IPS DF 6.9 (cell line): ENCODE measurements at regions not wholly inside any gene's neighbourhood (a gene's known extent, or its start where the extent isn't known, plus 50 kb on each side); places are given as distances from the start of the nearest gene placed in this dataset.
A peak's percentile ranks its signal among the peaks of the same experiment; 100 is the strongest.

Experiments
- DNase-seq: peaks from one replicate; pipeline ENCODE4 v3.0.0-alpha.2; 2013; ENCODE audit warnings: low read depth, low spot score
- H3K27ac ChIP-seq: one replicate; pipeline ENCODE4 v1.5.1; 2013; ENCODE audit warnings: low read length, control low read depth
- H3K27me3 ChIP-seq: 2 replicates; pipeline ENCODE4 v1.6.1; 2013; ENCODE audit warnings: mild to moderate bottlenecking, low read length; ENCODE audit not compliant: control insufficient read depth, insufficient read depth
- H3K36me3 ChIP-seq: 2 replicates; pipeline ENCODE4 v1.6.1; 2013; ENCODE audit warnings: low read length; ENCODE audit not compliant: control insufficient read depth, insufficient read depth
- H3K4me1 ChIP-seq: 2 replicates; pipeline ENCODE4 v1.6.1; 2013; ENCODE audit warnings: low read length; ENCODE audit not compliant: control insufficient read depth, insufficient read depth
- H3K4me3 ChIP-seq: 2 replicates; pipeline ENCODE4 v1.5.1; 2013; ENCODE audit warnings: mild to moderate bottlenecking, low read length
- H3K9me3 ChIP-seq: 2 replicates; pipeline ENCODE4 v1.6.1; 2013; ENCODE audit warnings: low read length, inconsistent platforms; ENCODE audit not compliant: control insufficient read depth, insufficient read depth
- whole genome bisulfite sequencing: extraction: QIAGEN DNeasy Blood & Tissue Kit; methylation state at CpG from one replicate; pipeline ENCODE4 v1.1.7; 2013; ENCODE audit warnings: mixed read lengths, missing lambda C conversion rate; ENCODE audit not compliant: insufficient read length, insufficient coverage; 5-methylcytosine and 5-hydroxymethylcytosine counted together

DNA sequence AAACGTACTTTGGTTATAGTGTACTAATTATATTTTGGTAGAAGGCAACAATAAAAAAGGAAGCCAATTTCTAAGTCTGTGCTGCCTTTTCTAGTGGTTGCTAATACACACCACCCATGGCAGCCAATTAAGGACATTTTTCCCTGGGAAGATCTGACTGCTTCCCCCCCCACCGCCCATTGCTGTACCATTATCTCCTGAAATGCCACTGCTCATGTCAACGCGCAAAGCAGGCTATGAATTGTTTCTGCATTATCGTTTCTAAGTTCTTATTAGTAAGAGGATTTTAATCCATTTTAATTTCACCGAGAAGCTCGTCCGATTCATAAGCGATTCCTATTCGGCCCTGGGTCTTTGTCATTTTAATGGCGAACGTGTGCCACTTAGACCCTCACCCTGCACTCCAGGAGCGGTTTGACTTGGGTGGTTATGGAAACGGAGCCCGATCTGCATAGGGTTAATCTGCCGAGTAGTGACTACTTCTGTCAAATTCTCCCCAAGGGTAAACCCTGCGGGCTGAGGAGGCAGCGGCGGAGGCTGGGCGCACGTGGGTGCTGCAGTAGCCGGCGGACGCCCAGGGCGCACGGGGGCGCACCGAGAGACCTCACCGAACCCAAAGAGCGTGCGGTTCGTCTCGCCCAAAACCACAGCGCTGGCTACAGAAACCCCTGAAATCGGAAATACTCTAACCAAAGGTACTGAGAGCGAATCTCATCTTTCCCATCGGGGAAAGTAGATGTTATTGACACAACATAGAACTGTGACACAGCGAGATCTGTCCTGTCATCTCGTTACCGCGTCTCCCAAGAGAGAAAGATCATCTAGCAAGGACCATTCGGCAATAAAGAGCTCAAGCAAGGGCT lies 55.8 kb upstream of the SHC3 start:
- Histone ChIP-seq H3K4me3 (peak overlapping the region; percentile 27; the same call in 1 of the 2 replicates), H3K27me3 (no peaks in the 10 kb centered on the region), H3K36me3 (no peaks in the 10 kb centered on the region), H3K27ac (no peak overlapping the region), H3K9me3 (no peaks in the 10 kb centered on the region), H3K4me1 (no peaks in the 10 kb centered on the region)
- no CpG with 5 or more reads among the region's 42 CpGs for WGBS
- DNase-seq: no peak

DNA sequence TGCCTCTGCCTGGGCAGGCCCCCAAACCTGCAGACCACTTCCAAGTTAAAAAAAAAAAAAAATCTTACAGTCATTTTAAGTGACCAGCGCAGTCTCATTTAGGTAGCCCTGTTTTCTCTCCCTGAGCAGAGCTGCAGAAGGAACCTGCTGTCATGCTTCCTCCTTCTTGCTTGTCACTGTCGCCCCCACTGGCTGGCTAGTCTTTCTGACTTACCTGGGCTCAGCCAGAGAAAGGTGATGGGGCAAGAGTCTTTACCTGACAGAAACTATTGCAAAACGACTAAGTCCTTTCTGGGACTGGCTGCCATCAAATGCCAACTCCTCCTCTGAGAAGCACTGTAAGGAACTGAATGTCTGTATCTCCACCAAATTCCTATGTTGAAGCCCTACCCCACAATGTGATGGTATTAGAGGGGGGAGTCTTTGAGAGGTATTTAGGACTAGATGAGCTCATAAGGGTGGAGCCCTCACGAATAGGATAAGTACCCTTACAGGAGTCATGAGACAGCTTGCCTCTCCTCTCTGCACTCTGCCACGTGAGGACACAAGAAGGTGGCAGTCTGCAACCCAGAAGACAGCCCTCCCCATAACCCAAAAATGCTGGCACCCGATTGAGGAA lies 58.4 kb upstream of the SHC3 start:
- H3K4me3 ChIP-seq: no peak overlapping the region
- H3K27me3 ChIP-seq: no peaks in the 10 kb centered on the region
- H3K9me3 ChIP-seq: no peaks in the 10 kb centered on the region
- H3K27ac ChIP-seq: no peak overlapping the region
- no peaks in the 10 kb centered on the region for H3K4me1 ChIP-seq
- no CpG with 5 or more reads among the region's 6 CpGs for WGBS
- no peak for DNase-seq
- no peaks in the 10 kb centered on the region for H3K36me3 ChIP-seq

DNA sequence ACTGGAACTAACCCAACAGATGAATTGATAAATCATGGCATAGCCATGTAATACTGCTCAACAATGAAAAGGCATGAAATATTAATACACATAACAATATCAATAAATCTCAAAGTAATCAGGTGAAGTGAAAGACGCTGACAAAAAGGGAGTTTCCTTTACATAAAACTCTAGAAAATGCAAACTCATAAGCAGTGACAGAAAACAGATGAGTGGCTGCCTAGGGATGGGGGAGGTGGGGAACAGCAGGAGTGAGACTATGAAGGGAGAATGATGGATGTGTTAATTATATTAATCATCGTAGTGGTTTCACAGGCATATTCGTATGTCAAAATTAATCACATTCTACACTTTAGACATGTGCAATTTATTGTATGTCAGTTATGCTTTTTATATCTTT lies 59.8 kb upstream of the SHC3 start:
- no peaks in the 10 kb centered on the region for H3K4me1 ChIP-seq
- no peak overlapping the region for H3K4me3 ChIP-seq
- DNase-seq: no peak
- H3K27ac ChIP-seq: no peak overlapping the region
- no CpG with 5 or more reads among the region's 3 CpGs for WGBS
- no peaks in the 10 kb centered on the region for H3K27me3 ChIP-seq
- H3K9me3 ChIP-seq: no peaks in the 10 kb centered on the region
- no peaks in the 10 kb centered on the region for H3K36me3 ChIP-seq

DNA sequence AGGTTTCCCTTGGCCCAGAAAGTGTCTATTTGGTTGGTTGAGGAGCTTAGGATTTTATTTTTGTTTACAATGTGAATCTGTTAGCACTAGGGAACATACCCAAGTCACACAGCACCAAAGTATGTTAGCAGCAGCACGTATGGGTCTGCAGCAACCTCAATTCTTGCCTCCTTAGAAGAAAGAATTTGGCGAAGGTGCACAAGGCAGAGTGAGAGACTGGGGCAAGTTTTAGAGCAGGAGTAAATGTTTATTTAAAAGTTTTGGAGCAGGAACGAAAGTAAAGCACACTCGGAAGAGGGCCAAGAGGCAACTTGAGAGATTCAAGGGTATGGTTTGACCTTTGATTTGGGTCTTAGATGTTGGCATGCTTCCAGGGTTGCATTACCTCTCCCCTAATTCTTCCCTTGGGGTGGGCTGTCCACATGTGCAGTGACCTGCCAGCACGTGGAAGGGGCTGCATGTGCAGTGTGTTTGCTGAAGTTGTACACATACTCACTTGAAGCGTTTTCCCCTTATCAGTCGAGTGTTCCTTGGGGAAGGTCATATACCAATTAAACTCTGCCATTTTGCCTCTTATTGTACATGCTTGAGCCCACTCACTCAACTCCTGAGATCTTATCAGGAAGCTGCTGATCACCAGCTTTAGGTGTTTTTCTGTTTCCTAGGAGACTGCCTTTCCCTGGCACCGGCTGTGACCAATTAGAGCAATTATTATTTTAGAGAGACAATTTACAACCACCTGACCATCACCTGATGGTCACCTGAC lies 64.9 kb upstream of the SHC3 start:
- Histone ChIP-seq H3K4me3 (no peak overlapping the region), H3K36me3 (no peaks in the 10 kb centered on the region), H3K27me3 (no peaks in the 10 kb centered on the region), H3K27ac (no peak overlapping the region), H3K9me3 (no peaks in the 10 kb centered on the region), H3K4me1 (no peaks in the 10 kb centered on the region)
- no peak for DNase-seq
- no CpG with 5 or more reads among the region's 8 CpGs for WGBS

DNA sequence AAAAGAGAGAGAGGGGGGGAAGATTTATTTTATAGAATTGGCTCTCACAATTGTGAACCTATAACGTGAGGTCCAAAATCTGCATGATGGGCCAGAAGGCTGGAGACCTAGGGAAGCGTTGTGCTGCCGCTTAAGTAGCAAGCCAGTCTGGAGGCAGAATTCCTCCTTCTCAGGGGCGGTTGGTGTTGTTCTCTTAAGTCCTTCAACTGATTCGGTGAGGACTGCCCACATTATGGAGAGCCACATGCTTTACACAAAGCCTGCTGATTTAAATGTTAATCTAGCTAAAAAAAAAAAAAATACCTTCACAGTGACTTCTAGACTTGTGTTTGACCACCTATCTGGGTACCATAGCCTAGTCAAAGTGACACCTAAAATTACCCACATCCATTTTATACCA lies 64.2 kb upstream of the CKS2 start:
- no peak overlapping the region for H3K4me3 ChIP-seq
- no peaks in the 10 kb centered on the region for H3K27me3 ChIP-seq
- no peaks in the 10 kb centered on the region for H3K9me3 ChIP-seq
- WGBS: no CpG with 5 or more reads among the region's 5 CpGs
- no peak overlapping the region for H3K27ac ChIP-seq
- H3K4me1 ChIP-seq: no peaks in the 10 kb centered on the region
- DNase-seq: no peak
- H3K36me3 ChIP-seq: no peaks in the 10 kb centered on the region

DNA sequence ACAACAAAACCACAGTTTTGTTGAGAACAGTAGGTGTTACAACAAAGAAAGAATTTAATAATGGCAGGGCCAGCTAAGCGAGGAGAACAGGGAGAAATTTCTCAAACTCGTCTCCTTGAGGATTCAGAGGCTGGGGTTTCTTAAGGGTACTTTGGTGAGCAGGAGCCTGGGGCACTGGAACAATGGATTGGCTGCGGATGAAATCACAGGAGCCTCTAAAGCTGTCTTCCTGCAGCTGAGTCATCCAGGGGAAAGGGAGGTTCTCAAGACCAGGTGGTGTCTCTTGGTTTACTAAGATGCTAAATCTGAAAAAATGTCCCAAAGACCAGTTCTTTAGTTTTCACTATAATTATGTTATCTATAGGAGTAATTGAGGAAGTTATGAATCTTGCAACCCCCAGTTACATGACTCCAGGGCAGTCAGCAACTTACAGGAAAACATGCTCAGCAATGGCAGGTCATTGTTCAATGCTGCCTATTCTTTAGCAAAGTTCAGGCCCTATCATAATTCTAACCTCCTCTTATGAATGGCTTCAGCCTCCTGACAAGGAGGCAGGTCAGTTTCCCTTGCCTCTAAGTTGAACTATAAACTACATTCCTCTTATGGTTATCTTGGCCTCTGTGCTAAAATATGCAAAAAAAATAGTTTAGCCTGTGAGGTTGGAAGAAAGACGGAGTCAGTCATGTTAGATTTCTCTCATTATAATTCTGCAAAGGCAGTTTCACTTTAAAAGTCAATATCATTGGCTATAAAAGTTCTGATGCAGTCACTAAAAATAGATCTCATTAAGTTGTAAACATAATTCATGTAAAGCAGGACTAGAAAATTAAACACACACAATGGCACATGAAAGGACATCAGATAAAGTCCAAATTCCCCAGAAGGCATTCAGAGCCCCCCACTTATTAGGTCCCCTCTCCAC lies 63.3 kb upstream of the CKS2 start:
- no peaks in the 10 kb centered on the region for H3K9me3 ChIP-seq
- H3K36me3 ChIP-seq: no peaks in the 10 kb centered on the region
- no CpG with 5 or more reads among the region's 4 CpGs for WGBS
- H3K4me3 ChIP-seq: no peak overlapping the region
- no peak overlapping the region for H3K27ac ChIP-seq
- no peaks in the 10 kb centered on the region for H3K27me3 ChIP-seq
- no peaks in the 10 kb centered on the region for H3K4me1 ChIP-seq
- no peak for DNase-seq

DNA sequence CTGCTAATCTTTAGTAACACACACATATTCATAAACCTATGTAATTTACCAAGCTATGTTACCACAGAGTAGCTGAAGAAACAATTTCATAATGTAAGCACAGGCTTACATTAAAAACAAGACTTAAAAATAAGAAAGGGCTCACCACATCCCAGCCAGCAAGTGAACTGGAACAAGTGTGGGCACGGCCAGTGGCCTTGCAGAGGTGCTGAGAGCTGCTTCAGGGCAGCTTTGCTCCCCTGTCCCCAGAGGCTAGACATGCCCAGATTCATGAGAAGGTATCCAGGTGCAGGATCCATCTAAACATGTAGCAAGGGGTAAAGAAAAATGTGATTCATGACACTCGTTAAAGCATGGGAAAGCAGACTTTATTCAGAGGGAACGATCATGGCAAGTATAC lies 62.0 kb upstream of the CKS2 start:
- Histone ChIP-seq H3K4me3 (no peak overlapping the region), H3K4me1 (no peaks in the 10 kb centered on the region), H3K27ac (no peak overlapping the region), H3K36me3 (no peaks in the 10 kb centered on the region), H3K27me3 (no peaks in the 10 kb centered on the region), H3K9me3 (no peaks in the 10 kb centered on the region)
- no peak for DNase-seq
- no CpG with 5 or more reads among the region's 3 CpGs for WGBS

DNA sequence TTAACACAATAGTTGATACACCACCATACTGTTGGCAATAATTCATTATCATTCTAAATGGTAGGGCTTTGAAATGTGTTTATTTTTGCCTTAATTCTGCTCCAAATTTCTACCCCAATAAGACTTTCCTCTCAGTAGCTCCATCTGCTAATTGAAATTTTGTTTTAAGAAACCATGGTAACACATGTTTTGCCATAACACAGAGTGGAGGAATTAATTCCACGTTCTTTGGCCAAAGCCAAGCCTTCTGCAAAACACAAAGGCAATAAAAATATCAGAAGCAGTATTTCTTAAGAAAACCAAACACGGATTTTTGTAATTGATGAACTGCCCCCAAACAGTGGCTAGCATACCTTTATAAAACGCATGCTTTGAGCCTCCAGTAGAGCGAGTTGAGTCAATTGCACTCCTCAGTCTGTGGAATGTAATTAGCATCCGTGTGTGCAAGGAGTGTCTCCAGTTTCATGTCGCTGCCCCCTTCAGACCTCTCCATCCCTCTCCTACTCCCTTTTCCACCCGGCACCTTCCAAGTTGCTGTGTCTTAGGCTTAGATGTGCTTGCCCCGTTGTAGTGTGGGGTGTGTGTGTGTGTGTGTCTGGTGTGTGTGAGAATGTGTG lies 58.2 kb upstream of the CKS2 start:
- Histone ChIP-seq H3K4me3 (no peak overlapping the region), H3K27me3 (no peaks in the 10 kb centered on the region), H3K9me3 (no peaks in the 10 kb centered on the region), H3K4me1 (no peaks in the 10 kb centered on the region), H3K27ac (no peak overlapping the region), H3K36me3 (peaks cover 3% of the 10 kb centered on the region; the same call in 1 of the 2 replicates)
- DNase-seq: no peak
- WGBS: no CpG with 5 or more reads among the region's 8 CpGs

DNA sequence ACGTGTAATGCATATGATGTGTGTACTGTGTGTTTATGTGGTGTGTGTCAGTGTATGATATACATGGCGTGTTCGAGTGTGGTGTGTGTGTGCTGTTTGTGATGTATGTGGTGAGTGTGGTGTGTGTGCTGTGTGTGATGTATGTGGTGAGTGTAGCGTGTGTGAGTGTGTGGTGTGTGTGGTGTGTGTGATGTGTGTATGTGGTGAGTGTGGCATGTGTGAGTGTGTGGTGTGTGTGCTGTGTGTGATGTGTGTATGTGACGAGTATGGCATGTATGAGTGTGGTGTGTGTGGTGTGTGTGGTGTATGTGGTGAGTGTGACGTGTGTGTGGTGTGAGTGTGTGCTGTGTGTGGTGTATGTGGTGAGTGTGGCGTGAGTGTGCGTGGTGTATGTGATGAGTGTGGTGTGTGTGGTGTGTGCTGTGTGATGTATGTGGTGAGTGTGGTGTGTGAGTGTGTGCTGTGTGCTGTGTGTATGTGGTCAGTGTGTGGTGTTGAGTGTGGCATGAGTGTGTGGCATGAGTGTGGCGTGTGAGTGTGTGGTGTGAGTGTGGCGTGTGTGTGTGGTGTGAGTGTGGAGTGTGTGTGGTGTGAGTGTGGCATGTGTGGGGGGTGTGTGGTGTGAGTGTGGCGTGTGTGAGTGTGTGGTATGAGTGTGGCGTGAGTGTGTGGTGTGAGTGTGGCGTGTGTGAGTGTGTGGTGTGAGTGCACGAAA lies 56.8 kb upstream of the CKS2 start:
- no peaks in the 10 kb centered on the region for H3K27me3 ChIP-seq

More for the DNA sequence above, 56.8 kb upstream of the CKS2 start:
- Histone ChIP-seq H3K36me3 (peaks cover 3% of the 10 kb centered on the region; the same call in 1 of the 2 replicates), H3K4me3 (no peak overlapping the region), H3K9me3 (no peaks in the 10 kb centered on the region), H3K4me1 (no peaks in the 10 kb centered on the region), H3K27ac (no peak overlapping the region)
- 100% methylated on average over 13 of the region's 14 CpGs for WGBS
- no peak for DNase-seq
